Spleen (tissue), 11 donors: ENCODE measurements at regions not wholly inside any gene's neighbourhood (a gene's known extent, or its start where the extent isn't known, plus 50 kb on each side); places are given as distances from the start of the nearest gene placed in this dataset.

Experiments
- DNase-seq: peaks from one replicate; pipeline ENCODE4 v3.0.0-alpha.2; 2020
- H3K27ac ChIP-seq, 8 donors: fragments of 200-600 bp; sonication (generic) in 7 of 8; 1 replicate in 4 of 8; 2 replicates in 4 of 8; pipeline versions ENCODE4 v1.5.0 to v1.8.0; 2016 to 2021; ENCODE audit warnings: inconsistent platforms in 4 of 8, mild to moderate bottlenecking in 4 of 8, moderate library complexity in 1 of 8
- H3K27me3 ChIP-seq, 7 donors: fragments of 200-600 bp; sonication (generic) in 6 of 7; replicated peaks in 1 of 7; 1 replicate in 4 of 7; 2 replicates in 3 of 7; pipeline versions ENCODE4 v1.5.0 to v1.8.0; 2016 to 2021; ENCODE audit warnings: inconsistent platforms in 3 of 7, mild to moderate bottlenecking in 1 of 7
- H3K36me3 ChIP-seq, 6 donors: fragments of 200-600 bp; sonication (generic) in 5 of 6; 1 replicate in 4 of 6; 2 replicates in 2 of 6; pipeline versions ENCODE4 v1.5.0 to v1.8.0; 2016 to 2021; ENCODE audit warnings: inconsistent platforms in 2 of 6
- H3K4me1 ChIP-seq, 6 donors: fragments of 200-600 bp; sonication (generic) in 5 of 6; 1 replicate in 3 of 6; 2 replicates in 3 of 6; pipeline versions ENCODE4 v1.5.0 to v1.8.0; 2016 to 2021; ENCODE audit warnings: inconsistent platforms in 3 of 6
- H3K4me3 ChIP-seq, 8 donors: fragments of 200-600 bp; sonication (generic) in 7 of 8; 1 replicate in 4 of 8; 2 replicates in 4 of 8; pipeline versions ENCODE4 v1.5.0 to v1.8.0; 2016 to 2021; ENCODE audit warnings: inconsistent platforms in 4 of 8, mild to moderate bottlenecking in 4 of 8, moderate library complexity in 2 of 8
- H3K9me3 ChIP-seq, 8 donors: fragments of 200-600 bp; sonication (generic) in 7 of 8; 1 replicate in 4 of 8; 2 replicates in 4 of 8; pipeline versions ENCODE4 v1.5.0 to v1.8.0; 2016 to 2021; ENCODE audit warnings: inconsistent platforms in 4 of 8
- POLR2A ChIP-seq, 3 donors: fragments of 450-650 bp; IDR thresholded peaks; one replicate each; pipeline ENCODE4 v1.5.1; 2017; ENCODE audit warnings: antibody characterized with exemption in 3 of 3, mild to moderate bottlenecking in 1 of 3
- POLR2AphosphoS5 ChIP-seq, 3 donors: sonication (generic); formaldehyde crosslinking; IDR thresholded peaks; one replicate each; pipeline ENCODE4 v1.5.1; 2017; ENCODE audit warnings: antibody characterized with exemption in 3 of 3
- WGBS, 5 donors: extraction: QIAGEN DNeasy Blood & Tissue Kit in 3 of 5; methylation state at CpG; one replicate each; pipeline versions ENCODE4 v1.1.5 to v1.1.7; 2013 to 2018; 5-methylcytosine and 5-hydroxymethylcytosine counted together
- intact Hi-C: fragments of 100-400 bp; cut with DNase I; formaldehyde crosslinking; loops from one replicate; pipeline ENCODE4 v1.15.0; 2023; ENCODE audit warnings: low total_unique reads
- TF ChIP-seq, protein P1 (sequence below), 11 experiments: fragments of 200-600 bp in 7 of 11; fragments of 450-650 bp in 4 of 11; sonication (generic) in 4 of 11; IDR thresholded peaks in 8 of 11; conservative IDR thresholded peaks in 3 of 11; 1 replicate in 7 of 11; 2 replicates in 4 of 11; pipeline versions ENCODE4 v1.4.0 to v1.8.0; 2016 to 2021; ENCODE audit warnings: antibody characterized with exemption in 11 of 11, inconsistent platforms in 4 of 11, mild to moderate bottlenecking in 1 of 11
- donor health status: healthy with polysubstance abuse.
- donor health status: DM: no; HTN: no; CAD: no; lungs with moderate emphysema.
- donor health status: DM: no; HTN: no; CAD: no.
- donor health status: Bipolar disorder and iron deficiency.
- donor health status: healthy.
- donor health status: DM: no; HTN: no; CAD: no.
- donor health status: DM: yes; HTN: yes; CAD: no.

DNA sequence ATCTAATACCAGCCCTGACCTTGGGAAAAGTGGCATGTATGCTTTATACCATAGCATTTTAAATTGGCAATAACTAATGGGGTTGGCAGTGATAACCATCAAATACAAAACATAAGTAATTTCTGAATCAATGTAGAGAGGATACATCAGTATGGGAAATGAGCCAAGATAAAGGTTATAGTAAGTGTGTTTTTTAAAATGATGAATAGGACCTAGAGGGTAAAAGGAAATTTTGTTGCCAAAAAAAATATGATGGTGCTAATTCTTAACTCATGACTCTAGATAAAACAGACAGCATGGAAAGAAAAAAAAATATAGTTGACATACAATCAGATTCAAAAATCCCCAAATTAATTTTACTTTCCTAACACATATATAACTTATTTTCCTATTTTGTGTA lies 75.4 kb upstream of the ROBO1 start:
- no peak for TF ChIP-seq POLR2AphosphoS5 (IDR thresholded peaks at IDR 0.05)
- TF ChIP-seq, protein P1, sequence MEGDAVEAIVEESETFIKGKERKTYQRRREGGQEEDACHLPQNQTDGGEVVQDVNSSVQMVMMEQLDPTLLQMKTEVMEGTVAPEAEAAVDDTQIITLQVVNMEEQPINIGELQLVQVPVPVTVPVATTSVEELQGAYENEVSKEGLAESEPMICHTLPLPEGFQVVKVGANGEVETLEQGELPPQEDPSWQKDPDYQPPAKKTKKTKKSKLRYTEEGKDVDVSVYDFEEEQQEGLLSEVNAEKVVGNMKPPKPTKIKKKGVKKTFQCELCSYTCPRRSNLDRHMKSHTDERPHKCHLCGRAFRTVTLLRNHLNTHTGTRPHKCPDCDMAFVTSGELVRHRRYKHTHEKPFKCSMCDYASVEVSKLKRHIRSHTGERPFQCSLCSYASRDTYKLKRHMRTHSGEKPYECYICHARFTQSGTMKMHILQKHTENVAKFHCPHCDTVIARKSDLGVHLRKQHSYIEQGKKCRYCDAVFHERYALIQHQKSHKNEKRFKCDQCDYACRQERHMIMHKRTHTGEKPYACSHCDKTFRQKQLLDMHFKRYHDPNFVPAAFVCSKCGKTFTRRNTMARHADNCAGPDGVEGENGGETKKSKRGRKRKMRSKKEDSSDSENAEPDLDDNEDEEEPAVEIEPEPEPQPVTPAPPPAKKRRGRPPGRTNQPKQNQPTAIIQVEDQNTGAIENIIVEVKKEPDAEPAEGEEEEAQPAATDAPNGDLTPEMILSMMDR (IDR thresholded peaks at IDR 0.05 in 8 of 11, conservative IDR thresholded peaks at IDR 0.05 in 3 of 11): no peak
- no peak for TF ChIP-seq POLR2A (IDR thresholded peaks at IDR 0.05)
- intact Hi-C loops: no loop called here

DNA sequence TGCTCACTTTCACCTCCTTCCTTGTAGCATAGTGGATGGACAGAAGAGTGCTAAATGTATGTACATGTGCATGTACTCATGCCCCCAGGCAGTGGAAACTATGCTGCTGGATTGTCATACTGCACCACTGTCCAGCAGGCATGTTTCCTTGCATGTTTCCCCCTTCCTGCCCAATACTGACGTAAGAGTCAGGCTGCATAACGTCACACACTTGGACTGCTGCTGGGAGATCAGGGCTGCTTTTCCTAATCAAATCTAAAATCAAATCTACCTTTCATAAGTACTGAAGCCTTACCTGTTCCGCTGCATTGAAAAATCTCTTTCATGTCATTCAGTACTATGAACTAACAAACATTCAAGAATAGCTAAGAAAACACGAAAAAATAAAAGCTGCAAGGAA lies 67.9 kb upstream of the ROBO1 start:
- Histone ChIP-seq H3K27me3 (no peaks in the 10 kb centered on the region), H3K27ac (no peak overlapping the region), H3K4me3 (no peak overlapping the region), H3K9me3 (peaks cover 0 to 36% (median 19%) of the 10 kb centered on the region in 8 donors), H3K36me3 (no peaks in the 10 kb centered on the region), H3K4me1 (no peaks in the 10 kb centered on the region)
- DNase-seq: no peak
- 63 to 80% (median 75%) methylated on average over 4 of the region's 4 CpGs for WGBS, 5 donors
- intact Hi-C loops: no loop called here
- TF ChIP-seq POLR2A (IDR thresholded peaks at IDR 0.05) (no peak), POLR2AphosphoS5 (IDR thresholded peaks at IDR 0.05) (no peak)
- TF ChIP-seq, protein P1 (IDR thresholded peaks at IDR 0.05 in 8 of 11, conservative IDR thresholded peaks at IDR 0.05 in 3 of 11): no peak

More for the DNA sequence above, 75.4 kb upstream of the ROBO1 start:
- H3K9me3 ChIP-seq: peaks cover 0 to 6% (median 0%) of the 10 kb centered on the region in 8 donors
- no peak overlapping the region for H3K27ac ChIP-seq
- H3K36me3 ChIP-seq: no peaks in the 10 kb centered on the region
- no peaks in the 10 kb centered on the region for H3K4me1 ChIP-seq
- no peak for DNase-seq
- H3K4me3 ChIP-seq: no peak overlapping the region
- no peaks in the 10 kb centered on the region for H3K27me3 ChIP-seq

DNA sequence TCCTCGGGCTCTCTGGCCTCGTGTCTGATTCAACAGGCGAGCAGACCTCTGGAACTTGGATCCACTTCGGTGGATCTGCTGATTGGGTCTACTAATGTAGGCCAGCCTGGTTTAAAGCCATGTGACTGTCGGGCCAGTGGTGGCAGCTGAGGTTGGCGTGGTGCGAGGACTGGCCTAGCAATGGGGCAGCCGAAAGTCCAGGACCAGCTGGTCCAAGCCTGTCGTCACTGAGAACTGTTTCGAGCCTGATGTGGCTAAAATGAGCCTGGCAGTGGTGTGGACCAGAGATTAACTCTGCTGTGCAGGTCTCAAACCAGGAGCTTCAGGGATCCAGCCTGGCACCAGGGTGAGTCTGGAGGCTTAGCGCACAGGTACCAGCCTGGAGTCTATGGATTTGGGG lies 56.4 kb upstream of the ROBO1 start:
- H3K9me3 ChIP-seq: peaks cover 0 to 20% (median 7%) of the 10 kb centered on the region in 8 donors
- WGBS, 5 donors: 73 to 90% (median 82%) methylated on average over 9 to 11 of the region's 11 CpGs

DNA sequence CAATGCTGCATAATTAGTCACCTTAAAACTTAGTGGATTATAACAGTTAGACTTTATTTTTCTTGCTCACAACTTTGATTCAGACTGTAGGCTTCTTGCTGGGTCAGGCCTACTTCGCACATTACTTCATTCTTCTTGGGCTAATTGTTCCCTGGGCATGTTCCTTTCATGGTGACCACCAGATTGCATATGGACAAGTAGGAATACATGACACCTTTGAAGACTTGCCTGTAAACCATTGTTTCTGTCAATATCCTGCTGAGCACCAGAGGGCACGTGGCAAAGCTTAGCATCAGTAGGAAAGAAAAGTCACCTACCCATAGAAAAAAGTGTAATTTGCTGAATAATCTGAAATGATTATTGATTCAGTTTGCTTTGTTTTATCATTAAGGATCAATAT lies 54.3 kb upstream of the ROBO1 start:
- intact Hi-C loops: no loop called here
- Histone ChIP-seq H3K9me3 (peaks cover 0 to 17% (median 5%) of the 10 kb centered on the region in 8 donors), H3K4me1 (no peaks in the 10 kb centered on the region), H3K4me3 (no peak overlapping the region), H3K27ac (no peak overlapping the region), H3K27me3 (no peaks in the 10 kb centered on the region), H3K36me3 (no peaks in the 10 kb centered on the region)
- TF ChIP-seq, protein P1 (IDR thresholded peaks at IDR 0.05 in 8 of 11, conservative IDR thresholded peaks at IDR 0.05 in 3 of 11): no peak
- no peak for TF ChIP-seq POLR2A (IDR thresholded peaks at IDR 0.05)
- no peak for TF ChIP-seq POLR2AphosphoS5 (IDR thresholded peaks at IDR 0.05)
- 63 to 75% (median 69%) methylated on average over 2 of the region's 2 CpGs for WGBS, 5 donors
- no peak for DNase-seq

More for the DNA sequence above, 56.4 kb upstream of the ROBO1 start:
- no peak overlapping the region for H3K4me3 ChIP-seq
- H3K27ac ChIP-seq: no peak overlapping the region
- no peaks in the 10 kb centered on the region for H3K4me1 ChIP-seq
- no peak for DNase-seq
- H3K36me3 ChIP-seq: no peaks in the 10 kb centered on the region
- TF ChIP-seq POLR2A (IDR thresholded peaks at IDR 0.05) (no peak), POLR2AphosphoS5 (IDR thresholded peaks at IDR 0.05) (no peak)
- no peaks in the 10 kb centered on the region for H3K27me3 ChIP-seq
- intact Hi-C loops: no loop called here

DNA sequence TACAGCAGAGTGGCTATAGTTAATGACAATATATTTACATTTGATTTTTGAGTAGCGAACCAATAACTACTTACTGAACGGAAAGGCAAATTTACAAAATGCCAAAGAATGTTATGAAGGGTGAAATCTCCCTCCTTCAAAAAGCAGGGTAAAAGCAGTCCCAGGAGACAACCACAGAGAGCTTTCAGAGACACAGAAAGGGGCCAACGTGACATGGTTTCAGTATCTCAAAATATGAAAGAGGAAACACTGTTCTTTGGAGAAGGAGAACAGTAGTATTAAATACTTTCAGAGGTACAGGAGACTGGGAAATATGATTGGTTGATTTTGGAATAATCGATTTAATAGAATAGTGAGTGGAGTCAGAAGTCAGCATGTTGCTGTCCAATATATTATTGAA lies 52.3 kb upstream of the ROBO1 start:
- H3K36me3 ChIP-seq: no peaks in the 10 kb centered on the region
- H3K9me3 ChIP-seq: peaks cover 7 to 37% (median 25%) of the 10 kb centered on the region in 8 donors
- no peaks in the 10 kb centered on the region for H3K27me3 ChIP-seq
- H3K27ac ChIP-seq: no peak overlapping the region
- TF ChIP-seq, protein P1 (IDR thresholded peaks at IDR 0.05 in 8 of 11, conservative IDR thresholded peaks at IDR 0.05 in 3 of 11): no peak
- TF ChIP-seq POLR2AphosphoS5 (IDR thresholded peaks at IDR 0.05) (no peak), POLR2A (IDR thresholded peaks at IDR 0.05) (no peak)
- 54 to 78% (median 61%) methylated on average over 4 of the region's 4 CpGs for WGBS, 5 donors
- intact Hi-C loops: no loop called here
- H3K4me1 ChIP-seq: no peaks in the 10 kb centered on the region
- H3K4me3 ChIP-seq: no peak overlapping the region
- DNase-seq: no peak
